ENCODE measurements at regions not wholly inside any gene's neighbourhood (a gene's known extent, or its start where the extent isn't known, plus 50 kb on each side); places are given as distances from the start of the nearest gene placed in this dataset.
"Not testable (repeated sequence)": the region's sequence is repeated elsewhere in the genome, so short reads cannot be mapped to it uniquely, and the experiment has no call there.

DNA sequence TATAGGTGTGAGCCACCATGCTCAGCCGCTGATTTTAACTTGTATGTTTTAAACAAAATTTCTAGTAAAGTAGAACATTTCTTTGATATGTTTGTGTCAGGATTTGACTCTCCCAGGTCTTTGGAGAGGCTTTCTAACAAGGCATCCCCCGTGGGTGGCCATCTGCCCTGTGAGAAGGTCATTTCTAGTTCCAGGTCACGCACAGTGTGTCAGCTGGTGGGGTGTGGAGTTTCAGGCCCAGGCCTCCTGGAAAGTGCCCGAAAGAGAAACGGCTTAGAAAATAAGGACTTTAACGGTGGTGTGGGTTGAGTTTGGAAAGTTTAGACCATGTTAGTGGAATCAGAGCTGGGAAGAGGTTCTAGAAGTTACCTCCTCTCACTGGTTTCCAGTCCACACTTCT lies 61.0 kb downstream of the SPDYE17 start:
- not testable (repeated sequence) for DNase-seq

- not testable (repeated sequence) for DNase-seq
Observed at GRCh38 chr7:76969892-76970291, 62.3 kb downstream of the SPDYE17 start.

DNA sequence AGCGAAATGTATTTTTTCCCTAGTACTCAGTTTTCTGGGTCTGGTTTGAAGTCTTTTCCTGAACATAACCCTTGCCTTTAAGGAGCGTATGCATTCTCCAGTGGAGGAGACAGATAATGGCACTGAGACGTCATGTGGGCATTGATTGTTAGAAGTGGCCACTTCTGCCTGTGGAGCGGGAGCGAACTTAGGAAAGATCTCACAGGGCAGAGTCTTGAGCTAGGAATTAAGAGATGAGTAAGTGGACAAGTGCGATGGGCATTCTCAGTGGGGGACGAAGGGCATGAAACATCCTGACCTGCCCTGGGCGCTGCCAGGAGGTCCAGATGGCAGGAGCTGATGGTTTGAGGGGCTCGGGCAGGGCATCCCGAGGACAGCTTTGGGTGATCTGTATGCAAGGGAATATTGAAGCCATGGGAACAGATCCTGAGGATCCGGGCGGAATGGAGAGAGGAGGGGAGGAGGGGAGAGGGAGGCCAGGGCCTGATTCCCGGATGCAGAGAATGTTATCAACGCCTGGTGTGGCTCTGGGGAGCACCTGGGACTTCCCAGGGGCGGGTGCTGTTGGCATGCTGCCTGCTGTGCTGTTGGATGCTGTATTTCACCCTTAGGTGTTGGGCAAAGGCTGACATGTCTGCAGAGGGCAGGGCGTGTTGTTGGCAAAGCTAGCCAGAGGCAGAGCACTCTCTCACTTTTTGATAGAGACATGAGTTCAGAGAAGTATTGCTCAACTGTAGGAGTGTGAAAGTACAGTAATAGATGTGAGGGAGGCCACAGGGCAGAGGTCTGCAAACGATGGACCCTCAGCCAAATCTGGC lies 66.2 kb downstream of the SPDYE17 start:
- not testable (repeated sequence) for DNase-seq

DNA sequence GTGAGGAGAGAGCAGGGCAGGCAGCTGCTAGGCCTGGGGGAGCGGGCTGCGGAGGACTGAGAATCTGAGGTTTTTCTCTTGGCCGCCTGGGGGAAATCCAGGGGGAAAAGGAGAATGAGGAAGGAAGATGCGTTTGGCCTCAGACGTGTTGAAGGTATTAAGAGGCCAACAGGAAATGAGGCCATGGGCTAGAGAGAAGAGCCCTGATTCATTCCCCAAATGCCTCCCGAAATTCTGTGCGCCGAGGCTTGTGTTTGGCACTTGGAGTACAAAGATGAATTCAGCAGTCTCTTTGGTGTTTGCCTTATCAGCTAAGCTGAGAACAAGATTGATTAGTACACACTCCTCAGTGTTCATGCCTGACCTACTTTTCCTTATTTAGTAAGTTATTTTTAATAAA lies 68.1 kb downstream of the SPDYE17 start:
- DNase-seq: not testable (repeated sequence)

DNA sequence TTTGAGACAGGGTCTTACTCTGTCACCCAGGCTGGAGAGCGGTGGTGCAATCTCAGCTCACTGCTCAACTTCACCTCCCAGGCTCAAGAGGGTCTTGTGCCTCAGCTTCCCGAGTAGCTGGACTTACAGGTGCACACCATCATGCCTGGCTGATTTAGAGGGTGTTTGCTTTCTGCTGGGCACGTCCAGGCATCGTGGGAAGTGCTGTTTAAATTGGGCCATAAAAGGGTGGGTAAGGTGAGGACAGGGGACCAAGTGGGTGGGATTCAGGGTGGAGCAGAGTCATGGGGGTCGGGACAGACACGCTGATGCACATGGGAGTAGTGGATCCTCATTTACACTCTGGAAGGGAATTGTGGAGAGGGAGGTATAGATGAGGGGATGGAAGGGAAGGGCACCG lies 69.1 kb downstream of the SPDYE17 start:
- not testable (repeated sequence) for DNase-seq

DNA sequence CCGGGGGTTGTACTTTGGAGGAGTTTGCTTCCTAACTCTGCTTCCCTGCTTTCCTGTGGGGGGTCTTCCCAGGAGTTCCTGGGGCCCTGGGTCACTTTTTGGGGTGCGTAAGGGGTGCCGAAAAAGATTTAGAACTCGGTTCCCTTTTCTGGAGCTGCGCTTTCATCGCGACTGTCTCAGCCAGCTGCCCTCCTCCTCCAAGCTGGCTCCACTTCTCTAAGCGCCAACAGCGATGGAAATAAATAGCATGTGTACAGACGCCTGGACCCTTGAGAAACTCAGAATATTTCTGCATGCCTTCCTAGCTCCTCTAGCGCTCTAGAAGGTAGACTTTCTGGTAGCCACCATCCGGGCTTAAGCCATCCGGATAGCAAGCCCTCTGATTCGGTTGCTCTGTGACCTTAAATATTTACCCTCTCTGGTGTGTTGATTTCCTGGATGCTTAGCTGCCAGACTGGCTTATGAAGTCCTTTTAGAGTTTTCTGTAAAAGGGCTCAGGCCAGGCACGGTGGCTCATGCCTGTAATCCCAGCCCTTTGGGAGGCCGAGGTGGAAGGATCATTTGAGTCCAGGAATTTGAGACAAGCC lies 71.7 kb downstream of the SPDYE17 start:
- not testable (repeated sequence) for DNase-seq

GRCh38 chr7:76959573-76960399 lies 72.4 kb downstream of the SPDYE17 start:
- DNase-seq: not testable (repeated sequence)

DNA sequence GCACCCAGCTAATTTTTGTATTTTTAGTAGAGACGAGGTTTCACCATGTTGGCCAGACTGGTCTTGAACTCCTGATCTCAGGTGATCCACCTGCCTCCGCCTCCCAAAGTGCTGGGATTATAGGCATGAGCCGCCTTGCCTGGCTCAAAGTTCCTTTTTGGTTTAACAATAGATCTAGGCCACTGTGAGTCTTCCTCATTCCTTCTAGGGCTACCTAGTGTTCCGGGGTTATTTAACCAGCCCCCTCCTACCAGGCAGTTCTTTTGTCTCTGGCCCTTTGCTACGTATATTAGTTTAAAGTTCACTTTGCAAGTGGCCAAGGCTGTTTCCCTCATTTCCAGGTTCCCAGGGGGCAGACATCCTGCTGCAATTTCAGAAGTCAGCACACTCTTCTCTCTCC lies 75.6 kb downstream of the SPDYE17 start:
- not testable (repeated sequence) for DNase-seq

DNA sequence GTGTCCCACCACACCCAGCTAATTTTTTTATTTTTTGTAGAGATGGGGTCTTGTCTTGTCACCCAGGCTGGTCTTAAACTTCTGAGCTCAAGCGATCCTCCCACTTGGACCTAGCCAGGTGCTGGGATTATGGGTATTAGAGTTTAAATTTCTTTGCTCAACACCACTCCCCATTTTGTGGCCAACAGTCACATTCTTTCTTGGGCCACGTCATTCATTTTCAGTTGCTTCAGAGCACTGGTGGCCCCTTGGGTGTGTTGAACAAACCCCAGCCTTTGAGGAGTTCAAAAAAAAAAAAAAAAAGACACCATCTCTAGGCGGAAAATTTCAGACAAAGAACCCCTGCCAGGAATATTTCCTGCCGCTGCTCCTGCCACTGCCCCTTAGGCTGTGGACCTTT lies 77.0 kb downstream of the SPDYE17 start:
- not testable (repeated sequence) for DNase-seq

GRCh38 chr7:76944603-76945002 lies 87.6 kb downstream of the SPDYE17 start:
- DNase-seq: not testable (repeated sequence)

GRCh38 chr7:76941809-76942765 lies 90.1 kb downstream of the SPDYE17 start:
- not testable (repeated sequence) for DNase-seq

- not testable (repeated sequence) for DNase-seq
Observed at GRCh38 chr7:76937781-76938180, 94.4 kb downstream of the SPDYE17 start.

DNA sequence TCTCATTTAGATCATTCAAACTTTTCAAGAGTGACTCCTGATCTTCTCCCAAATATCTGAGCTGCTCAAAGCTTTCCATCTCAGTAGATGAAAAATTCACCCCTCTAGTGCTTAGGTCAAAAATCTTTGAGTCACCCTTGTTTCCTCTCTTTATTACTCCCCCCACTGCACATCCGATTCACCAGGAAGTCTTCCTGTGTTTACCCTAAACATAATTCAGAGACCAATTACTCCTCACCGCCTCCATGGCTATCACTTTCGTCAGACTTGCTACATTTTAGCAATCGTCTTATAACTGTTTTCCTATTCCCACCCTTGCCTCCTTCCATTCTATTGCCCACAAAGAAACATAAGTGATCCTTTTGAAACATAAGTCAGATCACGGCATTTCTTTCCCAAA lies 94.8 kb downstream of the SPDYE17 start:
- DNase-seq: peak; percentile 32

DNA sequence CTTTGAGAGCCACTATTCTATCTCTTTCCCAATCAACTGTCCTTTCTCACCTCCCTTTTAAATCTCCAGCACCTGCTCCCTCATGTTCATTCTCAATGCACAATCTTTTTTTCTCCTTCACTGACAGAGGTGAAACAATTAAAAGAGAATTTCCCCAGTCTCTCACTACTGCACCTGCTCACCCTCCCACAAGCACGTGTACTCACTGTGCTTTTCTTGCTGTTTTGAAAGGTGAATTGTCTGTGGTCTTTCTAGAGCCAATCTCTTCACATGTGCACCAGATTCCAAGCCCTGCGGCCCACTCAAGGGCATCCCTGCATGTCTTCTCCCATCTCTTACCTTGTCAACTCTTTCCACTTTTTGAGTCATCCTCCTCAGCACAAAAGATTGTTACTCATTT lies 95.8 kb downstream of the SPDYE17 start:
- DNase-seq: not testable (repeated sequence)

DNA sequence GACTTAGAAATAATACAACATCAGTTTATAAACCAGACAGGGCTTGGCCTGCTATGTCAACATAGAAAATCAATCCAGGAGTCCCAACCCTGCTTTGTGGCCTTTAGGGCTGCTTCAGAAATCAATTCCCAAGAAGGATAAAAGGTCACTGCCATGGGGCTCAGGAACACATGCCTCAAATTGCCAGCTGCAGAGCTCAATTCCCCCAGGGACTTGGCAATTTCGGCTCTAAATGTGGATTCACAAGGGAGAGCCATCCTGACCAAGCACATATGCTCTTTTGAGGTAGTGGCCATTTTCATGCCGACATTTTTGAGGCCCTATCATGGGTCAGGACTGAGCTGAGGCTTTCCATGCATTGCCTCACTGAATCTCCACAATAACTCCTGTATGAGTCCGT lies 97.5 kb downstream of the SPDYE17 start:
- not testable (repeated sequence) for DNase-seq

GRCh38 chr7:76932957-76933356 lies 99.2 kb downstream of the SPDYE17 start:
- not testable (repeated sequence) for DNase-seq

DNA sequence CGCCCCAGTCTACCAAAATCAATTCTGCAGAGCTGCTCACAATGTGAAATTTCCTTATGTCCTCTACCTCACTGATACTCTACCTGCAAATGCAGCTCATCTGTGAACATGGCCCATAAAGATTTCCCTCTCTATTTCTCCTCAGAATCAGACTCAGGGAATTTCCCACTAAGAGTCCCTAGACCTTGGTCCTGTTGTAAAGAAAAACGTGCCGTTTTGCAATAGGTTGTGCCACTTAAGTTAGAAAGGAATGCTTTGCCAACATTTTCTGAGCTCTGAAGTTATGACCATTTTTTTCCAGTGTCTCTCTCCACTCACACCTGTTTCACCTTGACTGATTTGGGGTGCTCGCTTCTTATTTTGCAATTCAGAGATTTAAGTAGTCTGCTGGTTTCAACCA lies 100.7 kb downstream of the SPDYE17 start:
- DNase-seq: not testable (repeated sequence)

GRCh38 chr7:76930416-76930815 lies 101.7 kb downstream of the SPDYE17 start:
- DNase-seq: not testable (repeated sequence)

- DNase-seq: not testable (repeated sequence)
Observed at GRCh38 chr7:76928751-76929150, 103.4 kb downstream of the SPDYE17 start.

- DNase-seq: not testable (repeated sequence)
Observed at GRCh38 chr7:76927741-76928393, 104.3 kb downstream of the SPDYE17 start.

DNA sequence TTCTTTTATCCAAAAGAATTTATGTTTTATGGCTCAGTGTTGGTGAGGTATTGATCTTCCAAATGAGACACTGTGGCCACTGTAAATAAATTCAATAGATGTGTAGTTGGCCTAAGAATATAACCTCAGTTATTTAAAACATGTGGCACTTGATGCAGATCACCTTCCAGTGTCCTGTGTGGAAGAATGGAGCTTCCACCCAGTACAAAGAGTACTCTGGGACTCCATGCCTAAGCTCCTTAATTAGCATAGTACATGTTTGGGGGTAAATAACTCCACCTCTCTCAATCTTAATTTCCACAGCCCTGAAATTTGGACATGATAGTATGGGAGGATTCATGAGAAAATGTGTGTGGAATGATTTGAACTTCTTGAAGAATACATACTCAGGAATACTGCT lies 105.7 kb downstream of the SPDYE17 start:
- DNase-seq: not testable (repeated sequence)
